Stimulated activated naive CD4-positive, alpha-beta T cell treated with Interleukin-2 at 50 U/mL for 16 hours (primary cell): ENCODE measurements at regions not wholly inside any gene's neighbourhood (a gene's known extent, or its start where the extent isn't known, plus 50 kb on each side); places are given as distances from the start of the nearest gene placed in this dataset.

Experiments used
- DNase-seq: peaks from one replicate; lab custom pipeline; 2025; lab: John Stamatoyannopoulos, UW

DNA sequence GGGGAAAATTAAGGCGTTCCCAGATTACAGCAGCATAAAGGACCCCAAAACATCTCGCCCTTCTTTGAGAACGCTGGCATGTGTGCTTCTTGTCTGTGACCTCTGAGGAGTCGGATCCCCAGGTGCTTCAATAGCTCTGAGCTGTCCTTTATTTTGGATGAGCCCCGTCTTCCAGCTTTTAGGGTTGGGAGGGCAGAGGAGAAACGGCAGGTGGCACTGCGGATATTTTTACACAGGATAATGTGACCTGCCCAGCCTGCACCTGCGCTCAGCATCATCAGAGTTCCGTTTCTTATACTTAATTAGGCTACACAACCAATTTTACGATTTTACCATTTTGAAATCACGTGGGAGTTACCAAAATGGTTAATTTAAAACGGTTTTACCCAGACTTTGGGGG, 147.7 kb upstream of the RPS6KA2 start:
- DNase-seq: no peak

DNA sequence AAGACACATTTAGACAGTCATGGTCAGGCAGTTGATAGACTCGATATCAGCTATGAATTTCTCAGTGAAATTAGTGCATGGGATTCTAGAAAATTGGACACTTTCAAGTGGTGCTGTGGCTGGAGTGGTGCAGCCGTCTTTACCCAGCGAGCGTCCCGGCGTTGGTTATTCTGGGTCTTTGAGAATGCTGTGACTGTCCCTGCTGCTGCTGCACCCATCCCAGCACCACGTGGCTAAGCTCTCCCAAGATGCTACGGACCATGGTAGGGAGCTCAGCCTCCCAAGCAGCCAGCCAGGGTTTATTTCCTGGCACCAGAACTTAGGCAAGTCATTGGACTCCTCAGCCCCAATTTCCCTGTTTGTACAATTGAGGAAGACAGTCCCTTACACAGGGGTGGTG, 147.2 kb upstream of the RPS6KA2 start:
- no peak for DNase-seq

DNA sequence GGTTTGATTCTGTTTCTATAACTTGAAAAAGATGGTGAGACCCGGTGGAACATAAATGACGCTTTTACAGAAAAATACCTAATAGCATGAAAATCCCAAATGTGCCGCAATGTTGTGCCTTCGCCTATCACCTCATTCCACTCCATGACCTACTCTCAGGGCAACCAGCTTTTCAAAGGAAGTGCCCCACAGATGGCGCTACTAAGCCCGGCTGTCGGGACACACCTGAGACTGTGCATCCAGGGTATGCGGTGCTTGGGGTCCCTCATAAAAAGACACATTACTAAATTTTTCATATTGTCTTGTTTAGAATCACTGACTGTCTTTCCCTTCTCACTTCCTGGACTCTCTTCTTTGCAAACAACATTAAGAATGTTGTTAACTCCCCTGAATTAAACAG, 145.5 kb upstream of the RPS6KA2 start:
- no peak for DNase-seq

DNA sequence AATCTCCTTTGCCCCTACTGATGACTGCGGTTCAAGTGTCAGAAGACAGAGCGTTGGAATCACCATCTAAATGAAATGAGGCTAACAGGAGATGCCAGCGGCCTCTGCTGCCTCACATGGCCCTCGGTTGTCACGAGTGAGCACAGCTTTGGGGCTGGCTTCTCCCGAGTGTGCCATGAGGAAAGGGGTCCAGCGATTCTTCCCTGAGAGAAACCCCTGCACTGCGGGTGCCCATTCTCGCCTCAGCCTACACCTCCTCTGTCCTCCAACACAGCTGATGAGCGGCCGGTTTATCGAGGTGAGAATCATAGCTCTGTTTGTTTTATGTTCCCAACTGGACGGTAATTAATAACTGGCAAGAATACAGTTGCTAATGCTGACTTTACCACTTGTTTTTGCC, 144.7 kb upstream of the RPS6KA2 start:
- no peak for DNase-seq

DNA sequence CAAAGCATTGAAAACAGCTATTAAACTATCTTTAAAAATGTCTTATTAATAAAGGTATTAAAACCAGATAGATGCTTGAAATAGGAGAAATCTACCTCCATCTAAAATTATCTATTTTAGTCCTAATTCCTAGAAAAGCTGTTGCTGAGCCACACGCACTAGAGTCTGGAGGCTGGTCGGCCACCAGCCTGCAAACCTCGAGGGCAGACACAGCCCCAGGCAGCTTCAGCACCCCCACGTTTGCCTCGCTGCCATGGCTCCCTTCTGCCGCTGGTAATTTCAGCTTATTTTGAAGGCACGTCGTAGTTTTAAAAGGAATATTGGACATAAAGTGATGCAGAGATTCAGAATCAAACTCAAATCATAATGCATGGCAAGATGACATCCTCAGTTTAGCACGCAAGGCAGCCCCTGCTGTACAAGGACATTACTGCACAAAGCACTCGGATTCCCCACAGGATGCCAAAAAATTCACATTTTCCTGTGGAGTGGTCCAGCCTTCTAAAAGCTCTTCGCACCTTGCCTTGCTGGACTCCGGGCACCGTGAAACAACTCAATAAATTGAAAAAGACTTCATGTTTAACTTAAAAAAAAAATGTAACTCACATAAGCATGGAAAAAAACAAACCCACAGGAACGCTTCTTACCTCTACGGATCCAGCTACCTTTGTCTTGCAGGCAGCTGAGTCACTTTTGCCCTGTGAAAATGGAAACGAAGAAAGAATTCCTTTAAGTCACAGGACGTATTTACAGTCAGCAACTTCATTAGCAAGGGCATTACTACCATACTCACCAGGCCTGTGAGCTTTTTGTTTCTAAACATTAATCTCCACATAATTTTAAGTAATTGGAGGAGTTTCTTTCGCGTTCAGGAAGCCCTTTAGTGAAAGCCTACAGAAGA, 143.4 kb upstream of the RPS6KA2 start:
- no peak for DNase-seq

DNA sequence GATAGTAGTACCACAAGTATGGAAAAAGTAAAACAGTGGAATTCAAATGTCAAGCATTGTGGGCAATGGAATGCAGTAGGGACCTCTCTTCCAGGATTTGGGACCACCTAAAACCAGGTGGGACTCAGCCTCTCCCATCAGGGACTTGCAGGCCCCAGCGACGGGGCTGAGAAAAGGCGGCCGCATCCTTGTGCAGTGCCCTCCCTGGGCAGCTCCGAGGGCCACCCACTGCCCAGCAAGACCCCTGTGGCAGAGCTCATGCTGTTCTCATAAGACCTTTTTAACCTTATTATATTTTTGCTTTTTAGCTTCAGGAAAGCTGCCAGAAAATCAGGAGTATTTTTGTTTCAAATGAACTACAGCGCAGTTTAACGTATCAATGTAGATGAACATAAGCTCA, 142.6 kb upstream of the RPS6KA2 start:
- DNase-seq: no peak

DNA sequence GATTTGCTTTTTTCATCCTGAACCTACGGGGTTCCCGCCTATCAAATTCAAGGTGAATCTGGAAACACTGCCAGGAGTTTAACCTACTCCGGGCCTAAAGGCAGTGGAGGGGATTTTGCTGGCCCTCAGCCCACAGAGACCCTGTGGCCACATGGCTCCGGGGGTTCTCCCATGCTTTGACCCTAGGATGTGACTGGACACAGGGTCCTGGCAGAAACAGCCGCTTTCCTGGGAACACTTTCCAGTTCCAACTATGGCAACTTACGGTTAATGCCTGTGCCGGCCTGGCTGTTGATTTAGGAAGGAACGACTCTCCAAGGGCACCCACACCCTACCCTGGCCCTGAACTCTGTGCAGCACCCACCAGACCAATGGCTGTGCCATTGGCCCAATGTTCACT, 141.7 kb upstream of the RPS6KA2 start:
- DNase-seq: no peak

DNA sequence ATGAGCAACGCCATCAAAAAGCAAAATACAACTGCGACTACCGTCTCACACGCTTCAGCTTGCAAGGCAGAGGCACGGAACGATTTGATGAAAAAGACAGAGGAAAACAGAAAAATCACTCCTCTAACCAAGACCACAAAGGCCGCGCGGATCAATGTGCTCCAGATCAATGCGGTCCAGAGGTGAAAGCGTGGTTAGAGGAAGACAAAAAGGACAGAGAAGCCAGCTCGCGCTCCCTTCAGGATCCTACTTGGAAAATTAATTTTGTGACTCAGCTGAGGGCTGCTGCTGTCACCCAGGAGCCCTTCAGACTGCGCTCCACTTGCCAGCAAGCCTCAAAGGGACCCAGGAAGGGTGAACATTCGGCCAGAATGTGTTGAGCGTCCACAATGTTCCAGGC, 140.2 kb upstream of the RPS6KA2 start:
- no peak for DNase-seq

DNA sequence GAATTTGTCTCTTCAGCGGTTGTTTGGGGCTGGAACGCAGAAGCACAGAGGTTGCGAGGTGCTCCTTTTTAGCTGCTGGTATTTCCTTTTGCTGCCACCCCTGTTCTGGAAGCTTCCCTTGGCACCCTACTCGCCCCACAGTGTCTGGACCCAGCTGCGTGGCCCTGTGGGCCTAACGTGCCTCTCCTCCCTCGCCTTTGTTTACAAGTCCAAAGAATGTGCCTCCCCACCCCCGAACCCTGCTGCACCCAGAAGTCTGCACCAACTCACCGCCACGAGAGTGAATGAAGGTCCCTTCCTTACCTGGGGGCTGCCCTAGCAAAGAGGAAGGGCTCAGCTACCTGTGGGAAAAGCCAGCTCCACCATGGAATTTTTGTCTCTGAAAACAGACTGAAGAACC, 139.7 kb upstream of the RPS6KA2 start:
- DNase-seq: no peak

DNA sequence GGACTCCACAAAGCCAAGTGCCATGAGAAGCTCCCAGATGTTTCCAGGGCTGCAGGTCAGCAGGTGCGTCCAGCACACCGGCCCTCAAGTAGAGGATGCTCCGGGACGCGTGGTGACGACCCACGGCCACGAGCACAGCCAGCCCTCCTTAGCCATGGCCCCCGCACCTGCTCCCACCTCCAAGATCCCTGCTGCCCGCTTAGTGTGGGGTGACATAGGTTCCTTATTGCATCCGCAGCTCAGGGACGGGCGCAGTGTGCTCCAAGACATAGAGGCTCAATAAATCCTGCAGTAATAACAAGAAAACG, 138.1 kb upstream of the RPS6KA2 start:
- DNase-seq: no peak

DNA sequence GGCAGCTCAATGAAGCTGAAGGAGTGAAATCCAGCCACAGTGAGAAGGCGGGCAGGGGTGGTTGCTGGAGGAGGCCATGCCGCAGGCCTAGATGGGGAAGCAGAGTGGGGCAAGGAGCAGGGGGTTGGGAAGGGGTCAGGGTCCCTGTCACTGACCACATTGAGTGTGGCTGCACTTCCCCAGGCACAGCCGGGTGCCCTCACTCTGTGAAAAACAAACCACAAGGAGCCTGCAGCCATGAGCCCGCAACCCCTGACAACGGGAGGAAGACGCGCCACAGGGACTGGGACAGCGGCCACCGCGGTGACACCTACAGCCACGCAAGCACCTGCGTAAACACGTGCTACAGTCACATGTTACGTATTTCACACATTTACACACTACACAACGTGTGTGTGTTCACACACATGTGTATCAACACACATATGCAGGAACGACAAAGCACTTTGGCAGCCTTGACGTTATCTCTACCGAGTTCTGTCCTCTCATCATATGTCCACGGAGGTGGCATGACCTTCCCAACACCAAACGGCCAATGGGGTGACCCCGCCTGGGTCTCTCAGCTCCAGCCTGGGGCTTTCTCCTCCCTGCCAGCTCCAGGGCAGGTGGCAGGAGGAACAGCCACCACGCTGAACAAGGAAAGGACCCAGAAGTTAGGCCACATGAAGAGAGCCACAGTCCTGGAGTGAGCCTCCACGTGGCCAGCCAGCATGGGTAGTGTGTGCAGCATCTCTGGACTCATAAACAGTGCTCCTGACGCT, 137.6 kb upstream of the RPS6KA2 start:
- DNase-seq: no peak

DNA sequence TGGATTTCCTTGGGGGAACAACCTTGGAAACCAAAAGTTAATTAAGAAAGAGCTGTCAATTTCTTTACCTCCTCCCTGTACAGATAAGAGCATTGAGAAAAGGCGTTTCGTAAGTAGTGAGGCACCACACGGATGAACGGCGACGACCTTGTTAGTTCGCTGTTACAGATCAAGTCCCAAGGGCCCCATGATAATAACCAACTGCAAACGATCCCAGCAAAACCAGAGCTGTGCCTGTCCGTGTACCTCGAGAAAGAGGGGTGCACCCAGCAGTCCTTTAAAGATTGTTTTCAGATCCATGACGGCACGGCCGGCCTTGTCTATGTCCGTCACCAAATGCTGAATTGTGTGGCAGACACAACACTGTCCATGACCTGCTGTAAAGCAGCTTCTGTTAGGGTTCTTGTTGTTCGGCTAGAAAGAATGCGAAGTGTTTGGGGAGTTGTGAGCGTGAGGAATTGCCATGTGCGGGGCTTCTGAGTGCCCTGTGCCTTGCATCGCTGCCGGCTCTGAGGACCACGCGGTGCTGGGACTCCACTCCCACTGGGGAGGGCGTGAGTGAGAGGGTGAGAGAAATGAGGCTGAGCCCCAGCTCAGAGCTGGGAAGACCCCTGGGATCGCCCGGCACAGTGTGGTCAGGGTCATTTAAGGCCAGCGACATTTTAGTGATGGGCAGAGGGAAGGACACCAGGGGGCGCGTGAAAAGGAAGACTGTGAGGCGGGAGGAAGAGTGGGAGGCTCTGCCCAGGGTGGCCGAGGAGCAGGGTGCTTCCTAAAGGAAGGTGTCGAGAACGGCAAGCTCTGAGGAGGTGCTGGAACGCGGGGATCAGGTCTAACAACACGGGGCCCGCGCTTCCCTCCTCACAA, 136.8 kb upstream of the RPS6KA2 start:
- no peak for DNase-seq

DNA sequence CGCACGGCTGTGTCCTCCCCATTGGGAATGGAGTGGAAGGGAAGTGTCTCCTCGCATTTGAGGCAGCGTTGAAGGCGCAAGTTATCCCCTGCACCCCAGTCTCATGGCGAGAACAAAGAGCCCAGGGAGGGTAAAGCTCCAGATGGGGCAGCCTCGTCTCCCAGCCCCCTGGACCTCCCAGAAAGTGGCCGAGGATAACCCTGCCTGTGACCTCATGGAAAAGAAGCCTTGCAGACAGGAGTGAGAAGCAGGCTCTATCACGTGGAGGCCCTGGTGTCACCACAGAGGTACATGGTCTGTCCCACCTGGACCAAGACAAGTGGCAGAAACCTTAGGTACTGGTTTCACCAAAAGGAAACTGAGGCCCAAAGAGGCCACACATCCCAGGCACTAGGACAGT, 134.8 kb upstream of the RPS6KA2 start:
- no peak for DNase-seq

DNA sequence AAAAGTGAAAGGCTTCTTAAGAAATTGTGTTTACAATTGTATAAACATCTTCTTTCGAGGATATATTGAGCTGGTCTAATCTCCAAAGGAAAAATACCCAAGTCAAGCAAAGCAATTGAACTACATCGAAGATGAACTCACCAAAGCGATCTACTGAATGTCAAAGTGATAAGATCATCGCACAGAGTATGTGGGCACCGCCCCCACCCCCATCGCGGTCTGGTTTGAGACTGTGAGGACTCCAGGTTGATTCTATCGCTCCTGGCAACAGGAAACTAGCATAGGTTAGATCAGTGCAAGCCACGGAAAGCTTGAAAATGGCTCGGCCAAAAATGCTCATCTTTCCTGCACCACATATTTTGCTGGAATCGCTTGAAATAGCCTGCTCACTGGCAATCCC, 133.2 kb upstream of the RPS6KA2 start:
- DNase-seq: peak; percentile 58

DNA sequence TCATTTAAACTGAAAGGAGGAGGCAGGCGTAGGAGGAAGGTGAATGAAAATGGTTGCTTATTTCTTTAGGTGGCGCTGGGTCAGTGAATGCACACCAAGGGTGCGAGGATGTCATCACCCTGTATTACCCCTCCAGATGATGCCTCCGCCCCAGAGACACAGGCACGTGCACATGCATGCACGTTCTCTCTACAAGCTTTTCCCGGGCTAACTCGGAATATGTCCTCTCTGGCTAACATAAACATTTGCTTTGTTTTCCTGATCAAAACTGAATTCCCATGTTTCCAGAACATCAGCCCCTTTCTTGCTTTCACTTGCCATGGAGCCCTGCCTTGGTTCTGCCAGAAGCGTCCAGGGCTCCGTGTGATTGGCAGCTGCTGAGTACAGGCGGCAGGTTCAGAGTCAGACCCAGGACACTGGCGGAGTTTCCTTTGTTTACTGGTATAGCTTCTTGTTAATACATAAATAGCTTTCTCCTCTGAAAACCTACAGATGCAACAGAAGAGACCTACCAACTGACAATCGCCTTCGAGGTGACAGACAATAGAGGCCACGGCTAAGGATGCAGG, 131.2 kb upstream of the RPS6KA2 start:
- no peak for DNase-seq

DNA sequence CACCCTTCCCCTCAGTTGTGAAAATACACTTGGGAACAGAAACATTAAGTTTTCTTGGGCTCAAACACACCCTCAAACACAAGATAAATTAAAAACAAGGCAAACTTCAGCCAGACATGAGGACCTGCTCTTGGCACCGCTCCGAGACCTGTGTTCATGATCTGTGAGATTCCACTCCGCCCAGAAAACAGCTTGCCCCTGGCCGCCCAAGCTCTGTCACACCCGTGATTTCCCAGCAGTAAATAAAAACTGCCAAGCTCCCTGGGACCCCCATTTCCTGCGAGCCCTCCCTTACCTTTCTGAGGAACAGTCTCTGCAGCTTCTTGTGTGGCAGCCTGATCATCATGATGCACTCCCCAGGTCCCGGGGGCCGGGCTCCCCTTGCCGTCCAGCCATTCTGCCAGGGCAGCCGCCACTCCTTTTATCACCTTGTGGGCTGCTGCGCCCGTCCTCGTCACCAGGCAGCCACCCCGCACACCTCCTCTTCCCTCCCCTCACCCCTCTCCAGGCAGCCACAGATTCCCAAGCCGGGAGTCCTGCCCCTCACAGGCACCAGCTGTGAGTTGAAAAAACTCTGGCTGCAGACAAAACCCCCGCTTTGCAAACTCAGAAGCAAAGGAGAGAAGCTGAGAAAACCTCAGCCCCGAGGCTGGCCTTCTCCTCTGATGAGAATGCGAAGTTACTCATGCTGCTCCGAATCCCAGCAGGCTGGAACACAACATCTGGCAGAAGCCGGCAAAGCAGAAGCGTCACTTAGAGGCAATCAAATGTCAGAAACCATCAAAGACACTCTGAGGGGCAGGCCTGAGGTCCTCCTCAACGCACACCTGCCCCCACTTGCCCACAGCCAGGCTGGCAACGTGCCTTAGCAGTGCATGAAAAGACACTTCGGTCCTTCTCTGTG, 130.4 kb upstream of the RPS6KA2 start:
- DNase-seq: no peak

DNA sequence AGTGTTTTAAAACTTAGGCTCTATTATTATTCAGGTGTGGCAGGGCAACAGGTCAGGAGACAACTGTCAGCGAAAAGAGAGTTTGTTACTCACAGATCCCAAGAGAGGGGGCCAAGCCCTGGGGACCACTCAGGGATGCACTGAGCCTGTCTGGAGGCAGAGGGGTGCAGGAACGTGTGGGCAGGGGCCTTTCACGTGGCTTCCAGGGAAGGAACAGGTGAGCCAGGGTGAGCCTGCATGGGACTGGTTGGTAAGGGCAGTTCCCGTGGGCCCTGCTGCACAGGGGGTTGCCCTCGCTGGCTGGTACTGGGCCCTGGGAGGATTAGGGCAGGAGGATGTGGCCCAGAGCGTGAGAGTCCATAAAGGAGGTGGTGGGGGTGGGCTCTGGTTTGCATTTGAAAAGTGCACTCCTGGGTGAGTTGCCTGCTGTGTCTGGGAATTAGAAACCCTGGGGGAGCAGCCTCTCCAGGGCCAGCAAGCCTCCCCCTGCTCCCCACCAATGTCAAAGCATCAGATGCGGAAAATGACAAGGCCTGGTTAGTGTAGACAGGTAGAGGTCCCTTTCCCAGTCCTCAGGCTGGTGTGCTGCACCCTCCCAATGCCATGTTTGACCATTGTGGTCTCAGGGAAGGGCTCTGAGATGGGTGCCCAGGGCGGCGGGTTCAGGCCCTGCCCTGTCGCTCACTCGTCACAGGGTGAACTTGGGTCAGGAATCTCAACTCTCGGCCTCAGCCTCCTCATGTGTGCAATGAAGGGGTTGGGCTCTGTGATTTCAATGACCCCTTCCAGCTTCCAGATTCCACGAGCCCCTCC, 127.4 kb upstream of the RPS6KA2 start:
- DNase-seq: no peak

DNA sequence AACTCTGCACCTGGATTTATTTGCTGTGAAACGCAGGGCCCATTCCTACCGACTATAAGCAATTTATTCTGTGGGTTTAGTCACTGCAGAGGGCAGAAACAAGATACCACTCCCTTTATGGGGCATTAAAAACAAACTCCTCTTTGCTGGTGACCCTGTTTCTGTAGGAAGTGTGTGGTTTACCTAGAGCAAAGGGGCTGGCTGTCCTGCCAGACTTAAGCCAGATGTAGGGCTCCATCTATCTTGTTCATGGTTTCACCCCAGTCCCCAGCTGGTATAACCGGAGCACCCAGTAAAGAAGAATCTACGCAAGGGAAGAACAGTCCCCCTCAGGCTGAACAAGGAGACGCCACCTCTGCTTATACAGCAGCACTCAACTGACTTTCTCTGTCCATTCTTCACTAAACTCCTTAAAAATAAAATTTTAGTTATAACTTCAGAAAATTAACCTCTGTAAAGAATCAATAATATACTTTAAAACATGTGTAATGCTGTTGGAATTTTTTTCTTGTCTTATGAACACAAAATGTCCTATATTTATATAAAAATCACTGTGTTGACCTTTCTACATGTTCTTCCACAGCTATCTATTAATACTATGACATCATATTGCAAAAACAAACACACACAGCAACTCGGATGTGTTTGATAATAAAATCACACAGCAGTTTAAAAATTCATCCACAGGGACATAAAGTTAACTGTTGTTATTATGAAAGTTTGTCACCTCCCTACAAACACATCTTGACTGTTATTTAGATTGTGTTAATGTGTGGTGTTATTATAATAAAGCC, 126.1 kb upstream of the RPS6KA2 start:
- DNase-seq: no peak

DNA sequence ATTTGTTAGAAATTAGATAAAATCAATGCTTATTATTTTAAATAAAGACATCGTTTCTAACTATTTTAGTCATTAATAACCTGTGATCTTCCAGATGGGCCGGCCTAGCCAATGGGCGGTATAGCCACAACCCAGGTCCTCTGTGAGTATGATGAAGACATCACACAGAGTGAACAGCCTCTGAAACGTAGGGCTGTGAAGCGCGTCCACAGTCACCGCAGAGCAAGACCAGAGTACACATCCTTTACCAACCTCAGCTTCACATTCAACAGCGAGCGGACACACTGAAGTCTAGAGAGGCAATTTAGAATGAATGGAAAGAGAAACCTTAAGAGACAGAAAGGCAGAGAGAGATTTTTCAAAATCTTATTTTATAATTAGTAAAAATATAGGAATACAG, 125.0 kb upstream of the RPS6KA2 start:
- no peak for DNase-seq
